Right atrium auricular region (tissue), 2 donors: ENCODE measurements at regions not wholly inside any gene's neighbourhood (a gene's known extent, or its start where the extent isn't known, plus 50 kb on each side); places are given as distances from the start of the nearest gene placed in this dataset.

Experiments used
- DNase-seq: peaks from one replicate; pipeline ENCODE4 v3.0.0-alpha.2; 2019; ENCODE audit warnings: low spot score
- H3K27ac ChIP-seq, 2 donors: fragments of 200-600 bp; sonication (generic); 1 replicate in 1 of 2; 2 replicates in 1 of 2; pipeline ENCODE4 v1.5.1; 2016 to 2019
- H3K27me3 ChIP-seq, 2 donors: fragments of 200-600 bp; sonication (generic); one replicate each; pipeline versions ENCODE4 v1.5.1 to v1.6.0; 2017 to 2019
- H3K36me3 ChIP-seq: fragments of 200-600 bp; sonication (generic); one replicate; pipeline ENCODE4 v1.5.1; 2016
- H3K4me1 ChIP-seq, 2 donors: fragments of 200-600 bp; sonication (generic); one replicate each; pipeline versions ENCODE4 v1.5.1 to v1.6.0; 2017 to 2019
- H3K4me3 ChIP-seq, 2 donors: fragments of 200-600 bp; sonication (generic); 1 replicate in 1 of 2; 2 replicates in 1 of 2; pipeline ENCODE4 v1.5.1; 2017 to 2019; ENCODE audit warnings: mild to moderate bottlenecking in 1 of 2, moderate library complexity in 1 of 2
- H3K9me3 ChIP-seq, 2 donors: fragments of 200-600 bp; sonication (generic); one replicate each; pipeline ENCODE4 v1.5.1; 2019
- CTCF ChIP-seq, 2 donors: fragments of 200-600 bp; sonication (generic); IDR thresholded peaks; one replicate each; pipeline ENCODE4 v1.5.1; 2019; ENCODE audit warnings: antibody characterized with exemption in 2 of 2

- peaks cover 0 to 32% of the 10 kb centered on the region in 2 donors for H3K9me3 ChIP-seq
- H3K27ac ChIP-seq, result no peak overlapping the region
- H3K4me3 ChIP-seq, result no peak overlapping the region
- H3K36me3 ChIP-seq, result no peaks in the 10 kb centered on the region
- H3K27me3 ChIP-seq, result no peaks in the 10 kb centered on the region
- no peak for TF ChIP-seq CTCF (IDR thresholded peaks at IDR 0.05)
- H3K4me1 ChIP-seq, result no peaks in the 10 kb centered on the region
- no peak for DNase-seq
Observed at GRCh38 chr9:6160579-6160978, 55.0 kb upstream of the IL33 start.

- DNase-seq, result no peak
- H3K27ac ChIP-seq, result no peak overlapping the region
- H3K9me3 ChIP-seq, result peaks cover 0 to 5% of the 10 kb centered on the region in 2 donors
- H3K4me3 ChIP-seq, result no peak overlapping the region
- no peaks in the 10 kb centered on the region for H3K4me1 ChIP-seq
- no peaks in the 10 kb centered on the region for H3K36me3 ChIP-seq
- H3K27me3 ChIP-seq, result no peaks in the 10 kb centered on the region
- TF ChIP-seq CTCF (IDR thresholded peaks at IDR 0.05), result no peak
Observed at GRCh38 chr9:6153425-6153824, 62.2 kb upstream of the IL33 start.

- Histone ChIP-seq H3K36me3 (no peaks in the 10 kb centered on the region), H3K4me1 (no peaks in the 10 kb centered on the region), H3K9me3 (peaks cover 0 to 3% of the 10 kb centered on the region in 2 donors), H3K27me3 (no peaks in the 10 kb centered on the region), H3K27ac (no peak overlapping the region), H3K4me3 (no peak overlapping the region)
- no peak for TF ChIP-seq CTCF (IDR thresholded peaks at IDR 0.05)
- no peak for DNase-seq
Observed at GRCh38 chr9:6152788-6153187, 62.8 kb upstream of the IL33 start.

GRCh38 chr9:6150483-6150882 lies 65.1 kb upstream of the IL33 start:
- no peak overlapping the region for H3K27ac ChIP-seq
- TF ChIP-seq CTCF (IDR thresholded peaks at IDR 0.05), result no peak
- no peak overlapping the region for H3K4me3 ChIP-seq
- H3K9me3 ChIP-seq, result no peaks in the 10 kb centered on the region
- DNase-seq, result no peak
- H3K4me1 ChIP-seq, result no peaks in the 10 kb centered on the region
- no peaks in the 10 kb centered on the region for H3K36me3 ChIP-seq
- H3K27me3 ChIP-seq, result no peaks in the 10 kb centered on the region

GRCh38 chr9:6149315-6149714 lies 66.3 kb upstream of the IL33 start:
- Histone ChIP-seq H3K27me3 (no peaks in the 10 kb centered on the region), H3K9me3 (no peaks in the 10 kb centered on the region), H3K4me3 (no peak overlapping the region), H3K27ac (no peak overlapping the region), H3K36me3 (no peaks in the 10 kb centered on the region), H3K4me1 (no peaks in the 10 kb centered on the region)
- TF ChIP-seq CTCF (IDR thresholded peaks at IDR 0.05), result no peak
- no peak for DNase-seq

GRCh38 chr9:6147846-6148245 lies 67.8 kb upstream of the IL33 start:
- Histone ChIP-seq H3K27me3 (no peaks in the 10 kb centered on the region), H3K27ac (no peak overlapping the region), H3K4me3 (no peak overlapping the region), H3K9me3 (no peaks in the 10 kb centered on the region), H3K4me1 (no peaks in the 10 kb centered on the region), H3K36me3 (no peaks in the 10 kb centered on the region)
- TF ChIP-seq CTCF (IDR thresholded peaks at IDR 0.05), result no peak
- no peak for DNase-seq
